Kasumi-1 (cell line): ENCODE measurements at regions not wholly inside any gene's neighbourhood (a gene's known extent, or its start where the extent isn't known, plus 50 kb on each side); places are given as distances from the start of the nearest gene placed in this dataset.
"Not testable (repeated sequence)": the region's sequence is repeated elsewhere in the genome, so short reads cannot be mapped to it uniquely, and the experiment has no call there.

Experiments used
- DNase-seq, 2 experiments: peaks; one replicate each; lab custom pipeline; 2025; lab: John Stamatoyannopoulos, UW

- peak; percentile 13 to 40 for DNase-seq
Observed at GRCh38 chrX:42290608-42291007, 367.3 kb upstream of the CASK start.

- no peak for DNase-seq
Observed at GRCh38 chrX:42289492-42290385, 366.4 kb upstream of the CASK start.

GRCh38 chrX:42285681-42286080, 362.3 kb upstream of the CASK start:
- not testable (repeated sequence) for DNase-seq

- no peak for DNase-seq
Observed at GRCh38 chrX:42276982-42277690, 353.8 kb upstream of the CASK start.

GRCh38 chrX:42274151-42274550, 350.8 kb upstream of the CASK start:
- DNase-seq: no peak

GRCh38 chrX:42273387-42273786, 350.0 kb upstream of the CASK start:
- DNase-seq: no peak

- DNase-seq: no peak
Observed at GRCh38 chrX:42269186-42269585, 345.8 kb upstream of the CASK start.

- DNase-seq: no peak
Observed at GRCh38 chrX:42260854-42261253, 337.5 kb upstream of the CASK start.

- no peak for DNase-seq
Observed at GRCh38 chrX:42248226-42248625, 324.9 kb upstream of the CASK start.

GRCh38 chrX:42247241-42247640, 323.9 kb upstream of the CASK start:
- DNase-seq: no peak

- DNase-seq: no peak
Observed at GRCh38 chrX:42246814-42247213, 323.5 kb upstream of the CASK start.

- no peak for DNase-seq
Observed at GRCh38 chrX:42242004-42242403, 318.6 kb upstream of the CASK start.

GRCh38 chrX:42241421-42241820, 318.1 kb upstream of the CASK start:
- DNase-seq: no peak

- DNase-seq: no peak
Observed at GRCh38 chrX:42237956-42238355, 314.6 kb upstream of the CASK start.

- no peak for DNase-seq
Observed at GRCh38 chrX:42229533-42229932, 306.2 kb upstream of the CASK start.

GRCh38 chrX:42220666-42221065, 297.3 kb upstream of the CASK start:
- DNase-seq: no peak

GRCh38 chrX:42220083-42220482, 296.7 kb upstream of the CASK start:
- DNase-seq: no peak

- DNase-seq: no peak
Observed at GRCh38 chrX:42219231-42219630, 295.9 kb upstream of the CASK start.

- DNase-seq: no peak
Observed at GRCh38 chrX:42195506-42195905, 272.2 kb upstream of the CASK start.

GRCh38 chrX:42189576-42189975, 266.2 kb upstream of the CASK start:
- DNase-seq: no peak

- DNase-seq: no peak
Observed at GRCh38 chrX:42188730-42189129, 265.4 kb upstream of the CASK start.

- DNase-seq: no peak
Observed at GRCh38 chrX:42176789-42177188, 253.4 kb upstream of the CASK start.

- DNase-seq: no peak
Observed at GRCh38 chrX:42175843-42176242, 252.5 kb upstream of the CASK start.
